HG03575 (cell line): ENCODE measurements at regions not wholly inside any gene's neighbourhood (a gene's known extent, or its start where the extent isn't known, plus 50 kb on each side); places are given as distances from the start of the nearest gene placed in this dataset.
"Not testable (repeated sequence)": the region's sequence is repeated elsewhere in the genome, so short reads cannot be mapped to it uniquely, and the experiment has no call there.

Experiments
- ATAC-seq: cut with Tn5 transposase; IDR thresholded peaks from one replicate; pipeline ENCODE4 v1.9.1; 2021; ENCODE audit not compliant: unreplicated experiment, insufficient number of reproducible peaks, low FRiP score; ENCODE audit errors: extremely low read depth

DNA sequence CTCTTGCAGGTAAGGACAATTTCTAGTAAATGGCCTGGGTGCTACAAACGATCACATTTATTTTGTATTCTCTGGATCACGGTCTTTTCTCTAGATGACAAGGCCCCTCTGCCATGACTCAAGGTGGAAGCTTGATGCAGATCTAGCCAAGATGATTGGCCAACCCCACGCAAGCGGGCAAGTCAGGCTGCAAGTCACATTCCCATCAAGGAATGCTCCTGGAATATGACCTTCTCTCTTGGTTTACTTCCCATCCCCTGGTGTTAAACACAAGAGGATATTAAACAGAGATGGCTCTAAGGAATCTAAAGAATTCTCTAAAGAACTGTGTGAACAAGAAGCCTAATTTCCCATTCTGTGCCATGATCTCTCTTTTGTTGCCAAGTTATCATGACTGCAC is 97.3 kb upstream of the SERPINE2 start:
- no peak for ATAC-seq

- ATAC-seq = no peak
Observed at GRCh38 chr2:224135881-224136280, 96.8 kb upstream of the SERPINE2 start.

DNA sequence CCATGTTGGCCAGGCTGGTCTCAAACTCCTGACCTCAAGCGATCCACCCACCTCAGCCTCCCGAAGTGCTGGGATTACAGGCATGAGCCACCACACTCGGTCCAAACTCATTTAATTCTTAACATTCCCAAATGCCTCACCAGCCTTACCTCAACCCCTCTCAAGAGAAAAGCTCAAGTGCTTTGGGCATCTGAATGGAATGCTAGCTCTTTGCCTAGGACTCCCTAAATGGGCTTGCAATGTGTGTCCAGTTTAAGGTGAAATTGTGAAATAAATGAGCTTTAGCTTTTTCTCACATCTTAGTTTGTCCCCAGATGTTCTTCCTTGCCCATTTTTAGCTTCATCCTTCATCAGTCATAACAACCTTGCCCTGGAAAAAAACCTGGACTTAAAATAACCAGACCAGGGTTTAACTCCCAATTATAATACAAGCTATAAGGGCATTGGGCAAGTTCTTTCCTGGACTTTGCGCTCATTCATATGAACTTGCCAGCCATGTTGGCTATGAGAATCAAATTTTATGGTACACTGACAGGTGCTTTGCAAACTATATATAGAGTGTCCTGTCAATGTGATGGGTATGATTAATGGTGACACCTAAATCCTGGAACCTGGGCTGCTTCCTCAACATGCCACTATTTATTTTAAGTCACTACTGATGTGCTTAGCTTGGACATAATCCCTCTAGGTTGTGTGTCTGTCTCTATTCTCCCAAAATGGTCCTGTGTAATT is 95.1 kb upstream of the SERPINE2 start:
- no peak for ATAC-seq

DNA sequence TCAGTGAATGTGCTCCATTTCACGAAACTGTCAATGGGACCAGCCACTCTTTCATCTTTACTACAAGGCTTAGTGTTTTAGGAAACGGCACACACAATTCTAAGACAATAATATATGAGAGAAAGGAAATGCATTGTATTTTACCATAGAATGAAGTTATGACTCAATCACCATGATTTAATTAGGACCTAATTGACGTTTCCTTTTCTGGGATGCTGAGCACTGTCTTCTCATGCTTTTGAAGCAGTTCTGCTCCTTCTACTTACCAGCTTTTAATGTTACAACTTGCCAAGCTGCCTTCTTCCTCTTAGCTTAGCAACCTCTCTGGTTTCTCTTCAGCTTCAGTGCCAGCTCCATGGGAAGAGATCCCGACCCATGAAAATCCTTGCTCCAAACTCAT is 94.3 kb upstream of the SERPINE2 start:
- no peak for ATAC-seq

GRCh38 chr2:224127871-224128501 is 88.9 kb upstream of the SERPINE2 start:
- ATAC-seq = no peak

DNA sequence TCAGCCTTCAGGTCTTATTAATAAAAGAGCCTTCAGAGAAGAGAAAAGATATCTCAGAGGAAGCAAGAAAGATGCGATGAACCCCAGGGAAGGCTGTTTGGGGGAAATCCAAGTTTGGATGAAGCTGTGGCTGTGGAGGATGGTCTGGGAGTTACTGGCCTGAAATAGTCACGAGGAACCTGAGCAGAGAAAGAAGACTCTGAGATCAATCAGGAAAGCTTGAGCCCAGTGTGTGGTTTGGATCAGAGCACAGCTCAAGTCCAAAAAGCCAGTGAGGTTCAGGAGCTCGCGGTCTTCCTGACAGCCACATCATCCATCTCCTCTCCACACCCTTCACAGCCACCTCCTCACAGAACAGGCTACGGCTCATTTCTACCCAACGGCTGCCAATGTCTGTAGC is 87.4 kb upstream of the SERPINE2 start:
- no peak for ATAC-seq

DNA sequence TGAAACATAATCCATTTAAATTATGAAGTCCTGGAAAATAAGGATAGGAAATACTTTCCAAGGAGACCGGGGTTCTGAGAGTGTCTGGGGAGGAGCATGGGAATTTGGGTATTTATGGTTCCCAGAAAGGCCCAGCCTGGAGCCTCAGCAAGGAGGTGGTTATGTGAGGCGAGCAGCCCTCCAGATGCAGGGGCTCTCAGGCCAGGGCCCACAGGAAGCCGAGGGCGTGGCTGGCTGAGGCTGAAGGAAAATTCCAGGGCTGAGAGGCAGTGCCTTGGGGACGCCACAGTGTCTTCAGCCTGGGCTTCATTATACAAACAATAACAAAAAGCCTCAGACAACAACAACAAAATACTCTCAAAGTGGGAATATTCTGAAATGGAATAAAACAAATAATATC is 86.9 kb upstream of the SERPINE2 start:
- no peak for ATAC-seq

DNA sequence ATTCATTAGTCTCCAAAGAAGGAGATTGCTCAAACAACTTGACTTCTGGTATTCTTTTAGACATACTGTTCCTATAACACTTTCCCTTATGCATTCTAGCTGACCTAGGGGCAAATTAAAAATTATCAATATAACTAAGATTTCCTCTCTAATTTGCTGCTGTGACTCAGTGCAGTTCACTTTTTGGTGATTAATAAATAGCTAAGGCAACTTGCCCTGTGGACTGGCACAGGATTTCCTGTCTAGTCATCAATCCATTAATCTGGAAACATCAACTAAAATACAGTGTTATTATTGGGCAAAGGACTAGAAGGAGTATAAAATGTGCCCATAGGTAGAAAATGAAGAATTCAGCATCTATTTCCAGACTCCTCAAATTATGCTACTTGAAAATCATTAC is 83.5 kb upstream of the SERPINE2 start:
- no peak for ATAC-seq

DNA sequence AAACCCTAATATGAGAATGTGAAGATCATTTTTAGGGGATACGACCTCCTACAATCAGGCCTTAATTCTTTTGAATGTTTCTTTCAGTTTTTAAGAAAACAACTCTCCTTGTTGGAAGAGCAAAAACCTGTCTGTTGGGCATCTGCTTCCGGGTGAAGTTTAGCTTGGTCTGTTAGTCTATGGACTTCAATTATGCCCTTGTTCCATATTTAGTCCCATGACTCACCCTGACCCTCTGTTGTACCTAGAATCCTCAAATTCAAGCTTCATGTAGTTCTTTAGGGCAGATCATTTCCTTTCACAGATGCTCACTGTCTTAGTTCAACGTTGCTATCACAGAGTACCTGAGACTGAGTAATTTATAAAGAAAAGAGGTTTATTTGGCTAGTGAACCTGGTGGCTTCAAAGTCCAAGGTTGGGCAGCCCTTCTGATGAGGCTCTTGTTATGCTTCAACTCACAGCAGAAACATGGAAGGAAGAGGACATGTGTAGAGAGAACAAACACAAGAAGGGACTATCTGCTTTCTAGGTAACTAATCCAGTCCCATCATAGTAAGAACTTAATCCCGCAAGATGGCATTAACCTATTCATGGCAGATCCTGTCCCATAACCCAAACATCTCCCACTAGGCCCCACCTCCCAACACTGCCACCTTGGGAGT is 82.5 kb upstream of the SERPINE2 start:
- ATAC-seq = no peak

- ATAC-seq = no peak
Observed at GRCh38 chr2:224120986-224121385, 81.9 kb upstream of the SERPINE2 start.

DNA sequence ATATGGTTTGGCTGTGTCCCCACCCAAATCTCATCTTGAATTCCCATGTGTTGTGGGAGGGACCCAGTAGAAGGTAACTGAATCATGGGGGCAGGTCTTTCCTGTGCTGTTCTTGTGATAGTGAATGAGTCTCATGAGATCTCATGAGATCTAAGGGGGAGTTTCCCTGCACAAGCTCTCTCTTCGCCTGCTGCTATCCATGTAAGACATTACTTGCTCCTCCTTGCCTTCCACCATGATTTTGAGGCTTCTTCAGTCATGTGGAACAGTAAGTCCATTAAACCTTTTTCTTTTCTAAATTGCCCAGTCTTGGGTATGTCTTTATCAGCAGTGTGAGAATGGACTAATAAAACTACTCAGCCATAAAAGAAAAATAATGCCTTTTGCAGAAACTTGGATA is 80.8 kb upstream of the SERPINE2 start:
- not testable (repeated sequence) for ATAC-seq

- ATAC-seq = no peak
Observed at GRCh38 chr2:224114428-224114827, 75.3 kb upstream of the SERPINE2 start.

GRCh38 chr2:224113930-224114329 is 74.8 kb upstream of the SERPINE2 start:
- ATAC-seq = not testable (repeated sequence)

GRCh38 chr2:224111576-224111975 is 72.5 kb upstream of the SERPINE2 start:
- no peak for ATAC-seq

- no peak for ATAC-seq
Observed at GRCh38 chr2:224110811-224111210, 71.7 kb upstream of the SERPINE2 start.

DNA sequence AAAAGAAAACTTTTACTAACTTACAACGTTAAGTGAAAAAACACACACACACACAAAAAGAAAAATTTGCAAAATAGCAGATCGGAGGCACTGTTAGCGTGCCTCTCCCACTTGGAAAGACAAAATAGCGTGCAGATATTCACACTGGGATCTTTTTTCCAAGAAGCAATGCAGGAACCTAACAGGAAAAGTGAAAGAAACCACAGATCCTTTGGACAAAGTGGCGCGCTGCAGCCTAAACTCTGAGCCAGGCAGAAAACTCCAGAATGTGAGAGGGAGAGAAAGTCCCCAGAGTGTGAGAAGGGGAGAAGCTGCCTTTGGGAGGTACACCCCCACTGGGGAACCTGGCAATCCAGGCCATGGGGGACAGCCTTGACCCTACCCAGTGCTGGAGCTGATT is 70.7 kb upstream of the SERPINE2 start:
- ATAC-seq = no peak

DNA sequence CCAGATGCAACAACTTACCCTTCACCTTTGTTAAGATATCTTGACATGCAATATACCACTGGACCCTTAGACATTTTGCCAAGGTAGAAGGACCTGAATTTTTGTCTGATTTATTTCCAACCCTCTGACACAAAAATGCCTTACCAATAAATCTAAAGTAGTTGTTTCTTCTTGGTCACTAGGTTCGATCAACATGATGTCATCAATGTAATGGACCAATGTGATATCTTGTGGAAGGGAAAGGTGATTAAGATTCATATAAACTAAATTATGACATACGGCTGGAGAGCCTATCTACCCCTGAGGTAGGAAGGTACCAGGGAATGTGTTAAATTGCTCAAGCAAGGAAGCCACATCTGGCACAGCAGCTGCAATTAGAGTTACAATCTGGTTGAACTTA is 67.7 kb upstream of the SERPINE2 start:
- ATAC-seq = no peak

GRCh38 chr2:224104668-224105386 is 65.7 kb upstream of the SERPINE2 start:
- no peak for ATAC-seq

GRCh38 chr2:224103651-224104050 is 64.6 kb upstream of the SERPINE2 start:
- no peak for ATAC-seq

GRCh38 chr2:224102991-224103390 is 63.9 kb upstream of the SERPINE2 start:
- no peak for ATAC-seq
